HG03060 (cell line): ENCODE measurements at regions not wholly inside any gene's neighbourhood (a gene's known extent, or its start where the extent isn't known, plus 50 kb on each side); places are given as distances from the start of the nearest gene placed in this dataset.

ENCODE experiments used
- ATAC-seq: cut with Tn5 transposase; IDR thresholded peaks from one replicate; pipeline ENCODE4 v1.9.1; 2021; ENCODE audit warnings: low read depth, moderate number of reproducible peaks; ENCODE audit not compliant: unreplicated experiment

DNA sequence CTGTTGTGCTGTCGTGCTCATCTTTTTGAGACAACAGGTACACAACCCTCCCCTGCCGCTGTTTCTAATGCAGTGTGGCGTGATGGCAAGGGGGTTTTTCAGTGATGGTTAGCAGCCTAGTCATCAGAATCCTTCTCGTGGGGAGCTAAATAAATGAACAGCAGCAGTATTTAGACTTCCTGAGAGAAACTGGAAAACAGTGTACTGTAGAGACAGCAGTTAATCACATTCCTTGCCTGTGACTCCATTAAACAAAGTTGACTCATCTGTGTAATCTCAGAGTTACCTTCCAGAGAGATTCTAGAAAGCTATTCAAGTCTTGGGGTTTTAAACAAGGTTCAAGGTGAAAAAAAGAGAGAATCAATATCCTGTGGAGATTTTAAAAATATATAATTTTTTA, 1753.2 kb upstream of the PCDH7 start:
- no peak for ATAC-seq

- no peak for ATAC-seq
Measured at GRCh38 chr4:28973587-28974350, 1746.4 kb upstream of the PCDH7 start.

GRCh38 chr4:28976369-28976768, 1743.8 kb upstream of the PCDH7 start:
- no peak for ATAC-seq

DNA sequence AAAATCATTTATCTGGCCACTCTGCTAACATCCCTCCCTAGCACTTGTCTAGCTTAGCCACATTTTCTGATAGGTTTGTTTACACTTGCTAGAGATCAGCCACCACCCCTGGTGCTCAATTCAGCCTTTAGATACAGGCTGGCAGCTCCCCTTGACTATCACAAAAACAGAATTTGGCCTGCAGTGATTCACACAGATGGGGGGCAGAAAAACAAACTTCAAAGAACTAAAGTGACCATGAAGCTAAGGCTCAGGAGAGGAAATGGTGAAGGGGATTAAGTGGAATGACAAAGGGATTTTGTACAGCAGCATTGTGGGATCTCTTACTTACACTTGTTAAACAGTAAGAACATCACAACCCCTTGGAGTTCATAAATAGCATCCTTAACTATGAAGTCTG, 1718.0 kb upstream of the PCDH7 start:
- no peak for ATAC-seq

DNA sequence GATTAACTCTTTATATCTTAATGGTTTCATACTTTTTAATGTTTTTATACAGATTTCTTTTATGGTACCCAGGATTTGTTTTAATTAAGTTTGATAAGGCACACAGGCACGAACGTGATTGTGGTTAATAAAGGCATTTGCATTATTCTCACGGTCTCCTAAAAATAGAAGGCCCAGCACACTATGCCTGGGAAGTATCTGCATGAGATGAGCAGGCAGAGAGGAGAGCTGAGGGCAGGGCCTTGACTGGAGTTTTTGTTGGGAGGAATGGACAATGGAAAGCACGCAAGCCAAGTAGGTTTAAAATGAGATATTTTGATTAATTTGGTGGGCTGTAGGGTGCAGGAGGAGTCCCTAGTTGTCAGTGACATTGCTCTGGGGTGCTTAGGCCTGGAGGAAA, 1714.3 kb upstream of the PCDH7 start:
- ATAC-seq, result no peak

GRCh38 chr4:29009908-29010307, 1710.3 kb upstream of the PCDH7 start:
- no peak for ATAC-seq

DNA sequence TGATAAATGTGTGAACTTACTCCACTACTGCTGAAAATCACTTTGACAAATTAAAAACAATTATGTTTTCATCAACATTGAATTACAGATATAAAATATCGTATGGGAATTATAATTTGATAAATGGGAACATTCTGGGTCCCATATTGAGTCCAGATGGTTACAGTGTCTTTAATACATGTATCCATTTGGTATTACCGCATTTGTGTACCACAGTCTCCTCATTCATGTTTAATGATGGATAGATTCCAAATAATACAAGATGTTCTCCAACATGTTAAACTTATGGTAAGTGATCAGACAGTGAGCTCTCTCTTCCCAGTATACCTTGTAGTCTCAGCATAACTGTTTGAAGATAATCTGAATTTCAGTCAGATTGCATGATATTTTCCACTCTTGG, 1706.8 kb upstream of the PCDH7 start:
- no peak for ATAC-seq

GRCh38 chr4:29014555-29014954, 1705.6 kb upstream of the PCDH7 start:
- no peak for ATAC-seq

GRCh38 chr4:29033703-29034102, 1686.5 kb upstream of the PCDH7 start:
- ATAC-seq, result no peak

DNA sequence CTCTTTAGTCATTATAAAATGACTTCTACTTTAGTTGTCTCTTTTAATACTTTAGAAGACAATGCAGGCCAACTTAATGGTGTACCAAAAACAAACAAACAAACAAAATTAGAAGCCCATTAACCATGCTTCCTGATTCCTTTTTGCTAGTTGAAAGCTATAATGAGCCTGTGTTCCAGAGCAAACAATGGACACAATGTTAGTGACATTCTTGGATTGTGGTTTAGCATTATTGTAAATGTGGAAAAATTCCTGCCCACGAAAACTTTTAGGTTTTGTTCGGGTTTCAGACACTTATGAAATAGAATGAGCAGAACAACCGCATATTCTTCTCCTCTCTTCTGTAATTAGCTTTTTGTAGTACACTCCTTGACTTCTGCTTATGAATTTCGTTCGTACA, 1682.7 kb upstream of the PCDH7 start:
- ATAC-seq, result no peak

DNA sequence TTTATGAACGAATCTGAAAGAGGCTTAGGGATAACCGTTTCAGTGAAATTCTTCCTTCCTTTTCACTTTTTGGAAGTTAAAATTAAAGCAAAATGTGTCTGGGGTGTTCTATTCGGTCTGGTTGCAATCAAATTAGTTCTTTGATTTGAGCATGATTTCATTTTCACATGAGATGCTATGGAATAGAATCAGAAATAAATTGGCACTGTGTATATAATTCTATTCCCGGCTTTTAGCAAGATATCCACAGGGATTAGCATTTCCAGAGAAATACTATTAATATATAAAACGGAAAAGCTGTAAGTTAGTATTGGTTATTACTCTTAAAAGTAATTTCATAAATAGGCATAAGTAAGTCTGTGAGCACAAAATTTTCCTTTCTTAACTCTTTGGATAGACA, 1676.8 kb upstream of the PCDH7 start:
- no peak for ATAC-seq

- no peak for ATAC-seq
Measured at GRCh38 chr4:29046186-29046585, 1674.0 kb upstream of the PCDH7 start.

DNA sequence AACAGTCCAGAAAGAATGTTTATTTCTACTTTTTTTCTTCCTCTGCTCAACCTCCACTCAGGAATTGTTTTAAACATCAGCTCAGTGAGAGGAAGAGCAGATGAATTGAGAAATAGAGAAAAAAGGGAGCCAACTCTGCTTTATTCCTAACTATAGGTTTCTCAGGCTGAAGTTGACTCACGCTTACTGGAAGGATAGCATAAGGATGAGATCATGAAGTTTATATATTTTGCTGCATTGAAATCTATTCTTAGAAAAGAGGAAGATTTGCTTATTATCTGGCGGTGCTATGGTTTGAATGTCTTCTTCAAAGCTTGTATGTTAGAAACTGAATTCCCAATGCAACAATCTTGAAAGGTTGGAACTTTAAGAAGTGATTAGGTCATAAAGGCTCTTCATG, 1673.4 kb upstream of the PCDH7 start:
- ATAC-seq, result no peak

DNA sequence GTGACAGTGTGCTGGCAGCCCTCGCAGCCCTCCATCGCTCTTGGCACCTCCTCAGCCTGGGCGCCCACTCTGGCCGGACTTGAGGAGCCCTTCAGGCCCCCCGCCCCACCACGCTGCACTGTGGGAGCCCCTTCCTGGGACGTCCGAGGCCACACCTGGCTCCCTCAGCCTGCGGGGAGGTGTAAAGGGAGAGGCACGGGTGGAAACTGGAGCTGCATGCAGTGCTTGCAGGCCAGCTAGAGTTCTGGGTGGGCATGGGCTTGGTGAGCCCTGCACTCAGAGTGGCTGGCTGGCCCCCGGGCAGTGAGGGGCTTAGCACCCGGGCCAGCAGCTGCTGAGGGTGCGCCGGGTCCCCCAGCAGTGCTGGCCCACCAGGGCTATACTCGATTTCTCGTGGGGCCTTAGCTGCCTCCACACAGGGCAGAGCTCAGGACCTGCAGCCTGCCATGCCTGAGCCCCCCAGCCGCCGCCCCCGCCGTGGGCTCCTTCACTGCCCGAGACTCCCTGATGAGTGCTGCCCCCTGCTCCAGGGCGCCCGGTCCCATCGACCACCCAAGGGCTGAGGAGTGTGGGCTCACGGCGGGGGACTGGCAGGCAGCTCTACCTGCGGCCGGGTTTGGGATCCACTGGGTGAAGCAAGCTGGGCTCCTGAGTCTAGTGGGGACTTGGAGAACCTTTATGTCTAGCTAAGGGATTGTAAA, 1672.7 kb upstream of the PCDH7 start:
- ATAC-seq, result no peak

- ATAC-seq, result no peak
Measured at GRCh38 chr4:29051381-29051965, 1668.7 kb upstream of the PCDH7 start.

DNA sequence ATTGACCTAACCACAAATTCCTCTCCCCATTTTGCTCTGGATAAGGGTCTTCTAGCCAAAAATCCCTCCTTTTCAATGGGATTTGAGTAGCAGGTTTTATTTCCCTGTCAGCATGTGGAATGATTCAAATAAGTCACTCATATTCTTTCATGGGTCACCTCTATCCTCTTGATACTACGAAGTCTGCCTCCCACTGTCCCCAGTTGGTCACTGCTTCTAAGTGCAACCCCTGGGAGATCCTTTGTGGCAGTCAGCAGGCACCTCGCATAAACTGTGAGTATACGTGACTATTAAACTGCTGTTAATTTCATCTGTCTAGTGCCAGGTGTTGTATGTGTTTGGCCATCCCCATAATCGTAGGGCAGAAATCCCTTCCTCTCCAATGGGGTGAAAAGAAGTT, 1667.9 kb upstream of the PCDH7 start:
- no peak for ATAC-seq

GRCh38 chr4:29058531-29058930, 1661.6 kb upstream of the PCDH7 start:
- no peak for ATAC-seq

DNA sequence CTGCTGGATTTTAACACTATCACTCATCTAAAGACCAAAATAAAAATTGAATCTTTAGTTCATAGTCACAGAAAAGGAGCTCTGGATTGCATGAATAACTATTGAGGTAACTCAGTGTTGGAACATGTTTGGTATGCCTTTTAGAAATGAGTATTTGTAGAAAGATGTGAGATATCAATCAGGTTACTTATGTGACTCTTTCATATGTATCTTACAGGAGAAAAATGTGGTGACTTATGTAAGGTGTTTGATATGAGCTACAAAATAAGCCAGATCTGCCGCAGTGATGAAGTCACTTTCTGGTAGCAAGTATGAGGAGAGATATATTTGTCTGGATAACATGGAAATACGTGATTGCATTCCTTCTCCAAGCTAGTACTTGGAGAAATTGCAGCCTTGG, 1653.3 kb upstream of the PCDH7 start:
- ATAC-seq, result no peak

DNA sequence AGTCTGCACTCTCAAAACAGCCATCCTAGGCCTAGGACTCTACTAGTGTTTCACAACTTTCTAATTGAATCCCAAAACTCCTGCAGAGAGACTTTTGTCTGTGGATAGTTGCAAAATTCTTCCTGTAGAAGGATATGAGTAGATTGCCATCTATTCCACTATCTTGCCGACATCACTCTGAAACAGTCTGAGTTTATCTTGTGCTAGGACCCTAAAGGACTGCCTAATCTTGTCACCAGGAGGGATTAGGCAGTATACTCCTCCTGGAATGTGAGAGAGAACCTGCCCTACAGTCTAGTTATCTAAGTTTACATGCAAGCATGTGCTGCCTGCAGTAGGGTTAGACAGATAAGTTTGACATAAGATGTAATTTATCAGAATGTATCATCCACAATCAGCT, 1646.6 kb upstream of the PCDH7 start:
- ATAC-seq, result no peak

DNA sequence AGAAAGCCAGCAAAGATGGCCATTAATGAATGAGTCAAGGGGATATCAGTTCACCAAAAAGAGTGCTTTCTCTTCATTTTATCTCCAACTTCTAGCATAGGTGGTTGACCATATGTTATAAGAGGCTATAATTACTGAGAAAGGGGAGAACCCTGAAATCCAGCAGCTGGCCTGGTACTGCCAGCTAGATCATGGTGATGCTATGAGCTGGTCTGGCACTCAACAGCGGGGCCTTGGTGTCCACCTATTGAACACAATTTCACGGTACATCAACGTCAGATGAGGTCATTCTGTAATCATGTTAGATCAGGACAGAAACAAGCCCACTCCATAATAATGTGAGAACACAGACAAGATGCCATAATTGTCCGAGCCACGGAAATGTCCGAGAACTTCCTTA, 1644.8 kb upstream of the PCDH7 start:
- ATAC-seq, result no peak

DNA sequence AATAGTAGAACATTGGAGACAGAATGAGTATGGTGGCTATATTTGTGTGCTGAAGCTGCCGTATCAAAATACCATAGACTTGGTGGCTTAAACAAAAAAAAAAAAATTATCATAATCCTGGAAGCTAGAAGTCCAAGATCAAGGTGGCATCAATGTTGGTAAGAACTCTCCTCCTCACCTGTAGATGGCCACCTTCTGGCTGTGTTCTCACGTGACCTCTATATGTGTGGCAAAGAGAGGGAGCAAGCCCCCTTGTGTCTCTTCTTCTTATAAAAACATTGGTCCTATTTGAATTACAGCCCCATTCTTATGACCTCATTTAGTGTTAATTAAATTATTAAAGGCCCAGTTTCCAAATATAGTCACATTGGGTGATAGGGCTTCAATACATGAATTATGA, 1640.9 kb upstream of the PCDH7 start:
- ATAC-seq, result no peak
